Endodermal cell (in vitro differentiated cells): ENCODE measurements at regions not wholly inside any gene's neighbourhood (a gene's known extent, or its start where the extent isn't known, plus 50 kb on each side); places are given as distances from the start of the nearest gene placed in this dataset.
A peak's percentile ranks its signal among the peaks of the same experiment; 100 is the strongest.

ENCODE experiments used
- DNase-seq: peaks from one replicate; pipeline ENCODE4 v3.0.0-alpha.2; 2017
- H3K27ac ChIP-seq: 2 replicates; pipeline ENCODE4 v1.5.1; 2013; ENCODE audit warnings: mild to moderate bottlenecking, low read depth, low read length, moderate library complexity
- H3K27me3 ChIP-seq: 2 replicates; pipeline ENCODE4 v1.6.1; 2013; ENCODE audit warnings: mild to moderate bottlenecking, low read length, moderate library complexity; ENCODE audit not compliant: insufficient read depth, control insufficient read depth, poor library complexity, severe bottlenecking
- H3K36me3 ChIP-seq: 2 replicates; pipeline ENCODE4 v1.7.0; 2013; ENCODE audit warnings: mild to moderate bottlenecking, low read length, moderate library complexity; ENCODE audit not compliant: control insufficient read depth, insufficient read depth
- H3K4me1 ChIP-seq: one replicate; pipeline ENCODE4 v1.7.0; 2013; ENCODE audit warnings: low read length; ENCODE audit not compliant: control insufficient read depth, insufficient read depth
- H3K4me3 ChIP-seq: 2 replicates; pipeline ENCODE4 v1.5.1; 2013; ENCODE audit warnings: mild to moderate bottlenecking, low read length, moderate library complexity
- H3K9ac ChIP-seq: 2 replicates; pipeline ENCODE4 v1.6.1; 2013; ENCODE audit warnings: mild to moderate bottlenecking, low read length, moderate library complexity; ENCODE audit not compliant: poor library complexity, severe bottlenecking; ENCODE audit errors: extremely low read depth
- H3K9me3 ChIP-seq: 2 replicates; pipeline ENCODE4 v1.6.1; 2013; ENCODE audit warnings: mild to moderate bottlenecking, low read length, moderate library complexity; ENCODE audit not compliant: control insufficient read depth
- H3K27ac Mint-ChIP-seq: 2 replicates; pipeline ENCODE4 v1.8.0; 2020; ENCODE audit warnings: mixed read lengths
- H3K27me3 Mint-ChIP-seq: 2 replicates; pipeline ENCODE4 v1.8.0; 2021; ENCODE audit warnings: mild to moderate bottlenecking, mixed read lengths; ENCODE audit not compliant: insufficient read depth
- H3K36me3 Mint-ChIP-seq: 2 replicates; pipeline ENCODE4 v1.8.0; 2020; ENCODE audit warnings: low read depth, mixed read lengths
- H3K4me1 Mint-ChIP-seq: 2 replicates; pipeline ENCODE4 v1.8.0; 2020; ENCODE audit warnings: mixed read lengths
- H3K4me3 Mint-ChIP-seq: 2 replicates; pipeline ENCODE4 v1.8.0; 2020; ENCODE audit warnings: mild to moderate bottlenecking, moderate library complexity, mixed read lengths
- H3K9me3 Mint-ChIP-seq: 2 replicates; pipeline ENCODE4 v1.8.0; 2020; ENCODE audit warnings: mild to moderate bottlenecking, mixed read lengths
- CTCF ChIP-seq: fragments of 200-600 bp; sonication (generic); conservative IDR thresholded peaks from 2 replicates; pipeline ENCODE4 v1.5.0; 2021; ENCODE audit warnings: antibody characterized with exemption, mild to moderate bottlenecking
- WGBS, 2 experiments: methylation state at CpG; one replicate each; pipeline versions ENCODE4 v1.1.5 to v1.1.7; 2013; ENCODE audit warnings: missing lambda C conversion rate in 2 of 2, mixed read lengths in 1 of 2; ENCODE audit not compliant: insufficient coverage in 1 of 2, insufficient read length in 1 of 2; 5-methylcytosine and 5-hydroxymethylcytosine counted together

GRCh38 chrX:865422-865821 is 234.8 kb downstream of the SHOX start:
- no peaks in the 10 kb centered on the region for H3K9me3 Mint-ChIP-seq
- H3K4me1 ChIP-seq = no peaks in the 10 kb centered on the region
- H3K36me3 Mint-ChIP-seq = no peaks in the 10 kb centered on the region
- H3K9ac ChIP-seq = no peak overlapping the region
- no peak for DNase-seq
- peaks cover under 1% of the 10 kb centered on the region for H3K27me3 Mint-ChIP-seq
- H3K4me3 Mint-ChIP-seq = no peak overlapping the region
- H3K4me1 Mint-ChIP-seq = no peaks in the 10 kb centered on the region
- no peak overlapping the region for H3K4me3 ChIP-seq
- no peaks in the 10 kb centered on the region for H3K9me3 ChIP-seq
- no peak overlapping the region for H3K27ac Mint-ChIP-seq
- whole genome bisulfite sequencing, 2 experiments = 78 to 100% methylated on average over 1 to 3 of the region's 3 CpGs
- no peak for TF ChIP-seq CTCF
- no peaks in the 10 kb centered on the region for H3K36me3 ChIP-seq
- no peaks in the 10 kb centered on the region for H3K27me3 ChIP-seq
- no peak overlapping the region for H3K27ac ChIP-seq

DNA sequence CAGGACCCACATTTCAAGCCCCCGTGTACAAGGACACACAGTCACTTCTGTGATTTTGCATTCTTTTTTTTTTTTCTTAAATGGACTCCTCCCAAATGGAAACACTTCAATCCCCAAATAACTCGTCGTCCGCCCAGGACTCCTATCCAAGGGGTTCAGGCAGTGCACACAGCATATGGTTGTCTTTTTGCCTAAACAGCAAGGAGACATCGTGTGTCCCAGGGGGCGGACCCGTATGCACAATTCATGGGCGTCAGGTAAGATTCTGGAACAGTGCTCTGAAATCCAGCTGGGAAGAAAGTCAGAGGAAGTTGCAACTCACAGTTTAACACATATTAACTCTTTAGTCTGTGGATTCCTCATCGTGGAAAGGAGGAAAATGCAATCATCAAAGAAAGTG is 231.3 kb downstream of the SHOX start:
- no peak overlapping the region for H3K4me3 ChIP-seq
- H3K9me3 ChIP-seq = no peaks in the 10 kb centered on the region
- TF ChIP-seq CTCF = no peak
- no peaks in the 10 kb centered on the region for H3K36me3 Mint-ChIP-seq
- no peak overlapping the region for H3K27ac Mint-ChIP-seq
- H3K9ac ChIP-seq = no peak overlapping the region
- H3K4me1 Mint-ChIP-seq = no peaks in the 10 kb centered on the region
- peak; percentile 35 for DNase-seq
- no peaks in the 10 kb centered on the region for H3K27me3 ChIP-seq
- H3K4me3 Mint-ChIP-seq = no peak overlapping the region
- H3K27ac ChIP-seq = no peak overlapping the region
- H3K27me3 Mint-ChIP-seq = no peaks in the 10 kb centered on the region
- 83 to 86% methylated on average over 7 to 9 of the region's 9 CpGs for WGBS, 2 experiments
- H3K36me3 ChIP-seq = no peaks in the 10 kb centered on the region
- no peaks in the 10 kb centered on the region for H3K9me3 Mint-ChIP-seq
- no peaks in the 10 kb centered on the region for H3K4me1 ChIP-seq

DNA sequence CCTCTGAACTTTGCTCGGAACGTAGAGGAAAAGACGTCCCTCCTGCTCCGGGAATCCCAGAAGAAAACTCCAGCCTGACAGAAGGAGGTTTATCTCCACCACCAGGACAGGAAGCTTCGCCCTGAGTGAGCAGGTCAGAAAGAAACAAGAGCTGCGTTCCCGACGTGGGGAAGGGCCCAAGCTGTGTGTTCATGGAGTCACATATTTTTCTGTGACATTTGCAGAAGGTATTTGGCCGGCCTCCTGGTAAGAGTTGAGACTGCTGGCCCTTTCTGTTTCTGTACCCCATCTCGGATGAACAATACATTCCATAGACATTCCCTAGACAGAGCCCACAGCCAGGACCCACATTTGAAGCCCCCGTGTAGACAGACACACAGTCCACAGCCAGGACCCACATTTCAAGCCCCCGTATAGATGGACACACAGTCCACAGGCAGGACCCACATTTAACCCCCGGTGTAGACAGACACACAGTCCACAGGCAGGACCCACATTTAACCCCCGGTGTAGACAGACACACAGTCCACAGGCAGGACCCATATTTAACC is 230.8 kb downstream of the SHOX start:
- Histone ChIP-seq H3K9ac (no peak overlapping the region), H3K4me1 (no peaks in the 10 kb centered on the region), H3K27me3 (no peaks in the 10 kb centered on the region), H3K36me3 (no peaks in the 10 kb centered on the region), H3K4me3 (no peak overlapping the region), H3K9me3 (no peaks in the 10 kb centered on the region), H3K27ac (no peak overlapping the region)
- 72 to 85% methylated on average over 7 to 14 of the region's 14 CpGs for WGBS, 2 experiments
- no peaks in the 10 kb centered on the region for H3K27me3 Mint-ChIP-seq
- H3K36me3 Mint-ChIP-seq = no peaks in the 10 kb centered on the region
- no peaks in the 10 kb centered on the region for H3K4me1 Mint-ChIP-seq
- H3K9me3 Mint-ChIP-seq = no peaks in the 10 kb centered on the region
- DNase-seq = peak; percentile 35
- TF ChIP-seq CTCF = no peak
- H3K27ac Mint-ChIP-seq = no peak overlapping the region
- H3K4me3 Mint-ChIP-seq = no peak overlapping the region
